ENCODE measurements at regions not wholly inside any gene's neighbourhood (a gene's known extent, or its start where the extent isn't known, plus 50 kb on each side); places are given as distances from the start of the nearest gene placed in this dataset.
"Not testable (repeated sequence)": the region's sequence is repeated elsewhere in the genome, so short reads cannot be mapped to it uniquely, and the experiment has no call there.

DNA sequence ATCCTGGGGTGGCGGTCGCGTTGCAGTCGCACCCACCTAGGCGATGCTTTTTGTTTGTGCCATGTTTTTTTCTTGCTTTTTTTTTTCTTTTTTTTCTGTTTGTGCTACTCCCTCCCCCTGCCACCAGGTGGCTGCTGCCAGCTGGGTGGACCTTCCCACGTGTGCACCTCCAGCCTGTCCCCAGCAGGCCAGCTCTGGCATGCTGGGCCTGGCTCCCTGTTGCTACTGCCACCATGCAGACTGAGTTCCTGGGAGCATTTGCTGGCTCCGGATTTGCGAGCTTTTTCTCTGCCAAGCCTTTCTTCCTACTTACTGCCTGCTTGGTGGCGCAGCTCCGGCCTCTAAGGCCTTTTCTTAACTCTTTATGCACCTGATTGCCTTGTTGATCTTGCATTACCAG, 161.2 kb upstream of the WDFY3 start (continued):
- TF ChIP-seq EHMT2 (IDR thresholded peaks at IDR 0.05; ENCODE audit: low read depth) (no peak), KDM1A (IDR thresholded peaks at IDR 0.05; ENCODE audit: low read depth) (no peak), MAZ (IDR thresholded peaks at IDR 0.05; ENCODE audit: borderline replicate concordance, low read depth, low read length) (no peak), EHF (CRISPR knock-in tag; IDR thresholded peaks at IDR 0.05) (no peak), CBX2 (IDR thresholded peaks at IDR 0.05; ENCODE audit: borderline replicate concordance, low read depth) (no peak), CHD4 (IDR thresholded peaks at IDR 0.05; ENCODE audit: borderline replicate concordance) (no peak), RCOR1 (IDR thresholded peaks at IDR 0.05; ENCODE audit: low read depth, low read length) (no peak)
- TF ChIP-seq, protein P1, sequence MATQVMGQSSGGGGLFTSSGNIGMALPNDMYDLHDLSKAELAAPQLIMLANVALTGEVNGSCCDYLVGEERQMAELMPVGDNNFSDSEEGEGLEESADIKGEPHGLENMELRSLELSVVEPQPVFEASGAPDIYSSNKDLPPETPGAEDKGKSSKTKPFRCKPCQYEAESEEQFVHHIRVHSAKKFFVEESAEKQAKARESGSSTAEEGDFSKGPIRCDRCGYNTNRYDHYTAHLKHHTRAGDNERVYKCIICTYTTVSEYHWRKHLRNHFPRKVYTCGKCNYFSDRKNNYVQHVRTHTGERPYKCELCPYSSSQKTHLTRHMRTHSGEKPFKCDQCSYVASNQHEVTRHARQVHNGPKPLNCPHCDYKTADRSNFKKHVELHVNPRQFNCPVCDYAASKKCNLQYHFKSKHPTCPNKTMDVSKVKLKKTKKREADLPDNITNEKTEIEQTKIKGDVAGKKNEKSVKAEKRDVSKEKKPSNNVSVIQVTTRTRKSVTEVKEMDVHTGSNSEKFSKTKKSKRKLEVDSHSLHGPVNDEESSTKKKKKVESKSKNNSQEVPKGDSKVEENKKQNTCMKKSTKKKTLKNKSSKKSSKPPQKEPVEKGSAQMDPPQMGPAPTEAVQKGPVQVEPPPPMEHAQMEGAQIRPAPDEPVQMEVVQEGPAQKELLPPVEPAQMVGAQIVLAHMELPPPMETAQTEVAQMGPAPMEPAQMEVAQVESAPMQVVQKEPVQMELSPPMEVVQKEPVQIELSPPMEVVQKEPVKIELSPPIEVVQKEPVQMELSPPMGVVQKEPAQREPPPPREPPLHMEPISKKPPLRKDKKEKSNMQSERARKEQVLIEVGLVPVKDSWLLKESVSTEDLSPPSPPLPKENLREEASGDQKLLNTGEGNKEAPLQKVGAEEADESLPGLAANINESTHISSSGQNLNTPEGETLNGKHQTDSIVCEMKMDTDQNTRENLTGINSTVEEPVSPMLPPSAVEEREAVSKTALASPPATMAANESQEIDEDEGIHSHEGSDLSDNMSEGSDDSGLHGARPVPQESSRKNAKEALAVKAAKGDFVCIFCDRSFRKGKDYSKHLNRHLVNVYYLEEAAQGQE (IDR thresholded peaks at IDR 0.05), result no peak
- TF ChIP-seq, protein P2, sequence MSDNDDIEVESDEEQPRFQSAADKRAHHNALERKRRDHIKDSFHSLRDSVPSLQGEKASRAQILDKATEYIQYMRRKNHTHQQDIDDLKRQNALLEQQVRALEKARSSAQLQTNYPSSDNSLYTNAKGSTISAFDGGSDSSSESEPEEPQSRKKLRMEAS (IDR thresholded peaks at IDR 0.05), result peak; percentile 59

DNA sequence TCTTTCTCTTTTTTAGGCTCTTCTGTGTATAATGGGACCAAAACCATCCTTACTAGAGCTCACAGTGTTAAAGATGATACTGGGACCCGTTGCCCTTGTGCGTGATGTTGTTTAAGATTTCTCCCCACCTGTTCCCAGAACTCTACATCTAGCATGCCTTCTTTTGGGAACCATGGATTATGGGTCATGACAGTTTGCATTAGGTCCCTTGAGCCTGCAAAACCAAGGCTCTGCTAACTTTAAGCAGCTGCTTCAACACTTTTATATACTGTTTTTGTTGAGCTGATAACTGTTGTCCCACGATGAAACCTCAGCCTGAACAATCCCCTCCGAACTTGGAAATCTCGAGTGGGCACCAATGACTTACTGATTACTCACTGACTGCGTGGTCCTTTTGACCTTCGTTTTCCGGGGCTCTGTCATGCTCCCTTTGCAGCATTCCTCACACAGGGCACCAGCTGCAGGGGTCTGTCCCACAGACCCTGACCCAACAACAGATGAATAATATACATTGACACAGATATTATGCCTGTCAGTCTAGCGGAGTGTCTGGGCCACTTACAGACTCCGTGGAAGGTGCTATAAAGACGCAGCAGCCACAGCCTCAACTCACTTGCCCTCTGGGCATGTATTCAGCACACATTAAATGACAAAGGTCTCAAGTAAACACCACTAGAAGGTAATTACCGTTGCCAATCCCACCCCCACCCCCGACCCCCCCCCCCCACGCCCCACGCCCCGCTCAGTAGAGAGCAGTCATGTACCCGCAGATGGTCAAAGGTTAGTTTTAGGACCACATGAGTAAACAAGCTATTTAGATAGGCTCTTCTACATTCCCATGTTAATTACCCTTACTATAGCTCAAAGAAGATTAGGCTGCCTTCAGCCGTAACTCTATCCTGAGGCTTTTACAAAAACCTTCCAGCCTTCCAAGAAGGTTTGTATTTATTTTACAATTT, 162.0 kb upstream of the WDFY3 start:
- WGBS (ENCODE audit: missing lambda C conversion rate), result 89% methylated on average over 9 of the region's 18 CpGs
- no peaks in the 10 kb centered on the region for H3K9me3 ChIP-seq
- H3K4me2 ChIP-seq, result no peak overlapping the region
- H3K4me1 ChIP-seq, result no peaks in the 10 kb centered on the region
- CTCF ChIA-PET, result interaction anchor here (0.7 to 1.4 kb wide), 3 partner anchors 20 to 619 kb away, joined by 3 to 5 read pairs (median 3); no protein-coding TSS in a partner anchor
- DNase-seq (ENCODE audit: low read depth in 1 of 2, low spot score in 1 of 2) (no peak), FAIRE-seq (no peak), ATAC-seq (no peak)
- TF ChIP-seq BHLHE40 (IDR thresholded peaks at IDR 0.05; ENCODE audit: low read depth, low read length) (no peak), RNF2 (IDR thresholded peaks at IDR 0.05; ENCODE audit: borderline replicate concordance, low read depth) (no peak), MYC (IDR thresholded peaks at IDR 0.05; ENCODE audit: borderline replicate concordance, low read length) (no peak), KDM1A (IDR thresholded peaks at IDR 0.05; ENCODE audit: low read depth) (no peak), PHF8 (IDR thresholded peaks at IDR 0.05; ENCODE audit: borderline replicate concordance, low read depth) (no peak), HOXA7 (CRISPR knock-in tag; IDR thresholded peaks at IDR 0.05) (no peak)
- H3K4me3 ChIP-seq, result no peak overlapping the region
- H3K27ac ChIP-seq, result no peak overlapping the region
- POLR2A ChIA-PET, result no interaction called here

DNA sequence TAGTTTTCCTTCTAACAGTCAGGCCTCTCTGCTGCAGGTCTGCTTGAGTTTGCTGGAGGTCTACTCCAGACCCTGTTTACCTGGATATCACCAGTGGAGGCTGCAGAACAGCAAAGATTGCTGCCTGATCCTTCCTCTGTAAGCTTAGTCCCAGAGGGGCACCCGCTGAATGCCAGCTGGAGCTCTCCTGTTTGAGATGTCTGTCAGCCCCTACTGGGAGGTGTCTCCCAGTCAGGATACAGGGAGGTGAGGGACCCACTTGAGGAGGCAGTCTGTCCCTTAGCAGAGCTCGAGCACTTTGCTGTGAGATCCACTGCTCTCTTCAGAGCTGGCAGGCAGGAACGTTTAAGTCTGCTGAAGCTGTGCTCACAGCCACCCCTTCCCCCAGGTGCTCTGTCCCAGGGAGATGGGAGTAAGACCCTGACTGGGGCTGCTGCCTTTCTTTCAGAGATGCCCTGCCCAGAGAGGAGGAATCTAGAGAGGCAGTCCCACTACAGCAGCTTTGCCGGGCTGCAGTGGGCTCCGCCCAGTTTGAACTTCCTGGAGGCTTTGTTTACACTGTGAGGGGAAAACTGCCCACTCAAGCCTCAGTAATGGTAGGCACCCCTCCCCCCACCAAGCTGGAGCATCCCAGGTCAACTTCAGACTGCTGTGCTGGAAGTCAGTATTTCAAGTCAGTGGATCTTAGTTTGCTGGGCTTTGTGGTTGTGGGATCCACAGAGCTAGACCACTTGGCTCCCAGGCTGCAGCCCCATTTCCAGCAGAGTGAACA, 163.1 kb upstream of the WDFY3 start:
- H3K9me3 ChIP-seq; POLR2A ChIA-PET; DNase-seq (ENCODE audit: low read depth in 1 of 2, low spot score in 1 of 2); H3K27ac ChIP-seq; FAIRE-seq; ATAC-seq; H3K4me2 ChIP-seq; H3K4me3 ChIP-seq; H3K4me1 ChIP-seq: not testable (repeated sequence)
- WGBS (ENCODE audit: missing lambda C conversion rate), result 100% methylated on average over 1 of the region's 5 CpGs
- CTCF ChIA-PET, result interaction anchor here (1.2 kb wide), 1 partner anchor 618 kb away, joined by 3 read pairs; no protein-coding TSS in a partner anchor

DNA sequence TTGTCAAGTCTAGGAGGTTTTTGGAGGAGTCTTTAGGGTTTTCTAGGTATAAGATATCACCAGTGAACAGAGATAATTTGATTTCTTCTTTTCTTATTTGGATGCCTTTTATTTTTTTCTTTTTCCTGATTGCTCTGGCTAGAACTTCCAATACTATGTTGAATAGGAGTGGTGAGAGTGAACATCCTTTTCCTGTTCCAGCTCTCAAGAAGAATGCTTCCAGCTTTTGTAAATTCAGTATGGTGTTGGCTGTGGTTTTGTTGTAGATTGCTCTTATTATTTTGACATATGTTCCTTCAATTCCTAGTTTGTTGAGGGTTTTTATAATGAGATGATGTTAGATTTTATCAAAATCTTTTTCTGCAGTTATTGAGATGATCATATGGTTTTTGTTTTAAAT, 165.6 kb upstream of the WDFY3 start:
- no peaks in the 10 kb centered on the region for H3K9me3 ChIP-seq
- H3K4me1 ChIP-seq, result no peaks in the 10 kb centered on the region
- CTCF ChIA-PET, result no interaction called here
- no peak for DNase-seq (ENCODE audit: low read depth in 1 of 2, low spot score in 1 of 2)
- POLR2A ChIA-PET, result no interaction called here
- no peak for FAIRE-seq
- H3K4me3 ChIP-seq, result no peak overlapping the region
- no peak for ATAC-seq
- H3K4me2 ChIP-seq, result no peak overlapping the region
- TF ChIP-seq ZC3H11A (IDR thresholded peaks at IDR 0.05) (no peak), RAD21 (conservative IDR thresholded peaks at IDR 0.05 in 1 of 2, IDR thresholded peaks at IDR 0.05 in 1 of 2) (no peak), JUNB (IDR thresholded peaks at IDR 0.05) (no peak), HDAC2 (IDR thresholded peaks at IDR 0.05) (no peak), TFCP2L1 (CRISPR knock-in tag; IDR thresholded peaks at IDR 0.05) (no peak), CBX8 (IDR thresholded peaks at IDR 0.05) (no peak), RCOR1 (IDR thresholded peaks at IDR 0.05; ENCODE audit: low read depth, low read length) (no peak), MAZ (IDR thresholded peaks at IDR 0.05; ENCODE audit: borderline replicate concordance, low read depth, low read length) (no peak), RARB (CRISPR knock-in tag; IDR thresholded peaks at IDR 0.05) (no peak)
- TF ChIP-seq, protein P2 (IDR thresholded peaks at IDR 0.05), result no peak
- TF ChIP-seq, protein P3, sequence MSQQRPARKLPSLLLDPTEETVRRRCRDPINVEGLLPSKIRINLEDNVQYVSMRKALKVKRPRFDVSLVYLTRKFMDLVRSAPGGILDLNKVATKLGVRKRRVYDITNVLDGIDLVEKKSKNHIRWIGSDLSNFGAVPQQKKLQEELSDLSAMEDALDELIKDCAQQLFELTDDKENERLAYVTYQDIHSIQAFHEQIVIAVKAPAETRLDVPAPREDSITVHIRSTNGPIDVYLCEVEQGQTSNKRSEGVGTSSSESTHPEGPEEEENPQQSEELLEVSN (IDR thresholded peaks at IDR 0.05; ENCODE audit: borderline replicate concordance, low read depth), result no peak
- TF ChIP-seq, protein P4, sequence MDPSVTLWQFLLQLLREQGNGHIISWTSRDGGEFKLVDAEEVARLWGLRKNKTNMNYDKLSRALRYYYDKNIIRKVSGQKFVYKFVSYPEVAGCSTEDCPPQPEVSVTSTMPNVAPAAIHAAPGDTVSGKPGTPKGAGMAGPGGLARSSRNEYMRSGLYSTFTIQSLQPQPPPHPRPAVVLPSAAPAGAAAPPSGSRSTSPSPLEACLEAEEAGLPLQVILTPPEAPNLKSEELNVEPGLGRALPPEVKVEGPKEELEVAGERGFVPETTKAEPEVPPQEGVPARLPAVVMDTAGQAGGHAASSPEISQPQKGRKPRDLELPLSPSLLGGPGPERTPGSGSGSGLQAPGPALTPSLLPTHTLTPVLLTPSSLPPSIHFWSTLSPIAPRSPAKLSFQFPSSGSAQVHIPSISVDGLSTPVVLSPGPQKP (IDR thresholded peaks at IDR 0.05; ENCODE audit: low read depth, low read length), result no peak
- no peak overlapping the region for H3K27ac ChIP-seq
